H1 (cell line): ENCODE measurements at regions not wholly inside any gene's neighbourhood (a gene's known extent, or its start where the extent isn't known, plus 50 kb on each side); places are given as distances from the start of the nearest gene placed in this dataset.

Experiments used
- CTCF ChIA-PET: fragments of 300-600 bp; sonication (Branson Sonifier 250); formaldehyde crosslinking; loops from one replicate; lab custom pipeline; 2021; ENCODE audit not compliant: partially characterized antibody; lab: Charles Lee
- POLR2A ChIA-PET: fragments of 300-600 bp; sonication (Branson Sonifier 250); formaldehyde crosslinking; loops from one replicate; lab custom pipeline; 2021; ENCODE audit warnings: inconsistent platforms; ENCODE audit not compliant: partially characterized antibody; lab: Charles Lee
- DNase-seq, 2 experiments: peaks; one replicate each; pipeline versions ENCODE4 v3.0.0 to v3.0.0-alpha.2; 2010 to 2022; ENCODE audit warnings: low spot score in 2 of 2, low read depth in 1 of 2, mixed read lengths in 1 of 2
- FAIRE-seq: peaks from 2 replicates; lab custom pipeline; 2011; peaks lifted over from hg19 to GRCh38; lab: Jason Lieb, UNC
- H2AFZ ChIP-seq: 2 replicates; pipeline ENCODE4 v1.8.1; 2012; ENCODE audit warnings: low read length, inconsistent platforms
- H2AK5ac ChIP-seq: 2 replicates; pipeline ENCODE4 v1.6.1; 2013; ENCODE audit warnings: low read depth, low read length
- H2BK120ac ChIP-seq: replicated peaks from 2 replicates; pipeline ENCODE3; 2013; ENCODE audit warnings: low read depth, low read length, inconsistent platforms
- H2BK12ac ChIP-seq: 2 replicates; pipeline ENCODE4 v1.6.1; 2013; ENCODE audit warnings: low read depth, low read length
- H2BK15ac ChIP-seq: 2 replicates; pipeline ENCODE4 v1.6.1; 2013; ENCODE audit warnings: low read length
- H2BK20ac ChIP-seq: 2 replicates; pipeline ENCODE4 v1.6.1; 2013; ENCODE audit warnings: low read length
- H2BK5ac ChIP-seq: 2 replicates; pipeline ENCODE4 v1.6.1; 2013; ENCODE audit warnings: low read depth, low read length
- H3K14ac ChIP-seq: 2 replicates; pipeline ENCODE4 v1.6.1; 2013; ENCODE audit warnings: inconsistent platforms; ENCODE audit not compliant: insufficient read length
- H3K18ac ChIP-seq: 2 replicates; pipeline ENCODE4 v1.6.1; 2013; ENCODE audit warnings: low read length; ENCODE audit errors: extremely low read depth
- H3K23ac ChIP-seq: 2 replicates; pipeline ENCODE4 v1.6.1; 2013; ENCODE audit warnings: inconsistent platforms; ENCODE audit not compliant: insufficient read length
- H3K23me2 ChIP-seq: 2 replicates; pipeline ENCODE4 v1.6.1; 2013; ENCODE audit warnings: low read depth, low read length
- H3K27ac ChIP-seq: 2 replicates; pipeline ENCODE4 v1.6.1; 2011; ENCODE audit warnings: low read depth, low read length, inconsistent platforms
- H3K27me3 ChIP-seq, 4 experiments: replicated peaks in 1 of 4; 1 replicate in 1 of 4; 2 replicates in 3 of 4; pipeline versions ENCODE4 v1.6.1 to v1.8.1; 2011 to 2013; ENCODE audit warnings: low read length in 3 of 4, mild to moderate bottlenecking in 3 of 4, inconsistent platforms in 2 of 4, mixed read lengths in 2 of 4, moderate library complexity in 1 of 4; ENCODE audit not compliant: control insufficient read depth in 3 of 4, insufficient read depth in 3 of 4; ENCODE audit errors: extremely low read depth in 1 of 4
- H3K36me3 ChIP-seq, 4 experiments: 2 replicates each; pipeline versions ENCODE4 v1.6.1 to v1.8.1; 2011 to 2013; ENCODE audit warnings: mild to moderate bottlenecking in 4 of 4, low read length in 3 of 4, moderate library complexity in 2 of 4, control low read depth in 1 of 4, inconsistent platforms in 1 of 4; ENCODE audit not compliant: insufficient read depth in 4 of 4, control insufficient read depth in 2 of 4
- H3K4ac ChIP-seq: replicated peaks from 2 replicates; pipeline ENCODE3; 2013; ENCODE audit warnings: low read length, low read depth, mixed read lengths, inconsistent platforms; ENCODE audit not compliant: insufficient read length
- H3K4me1 ChIP-seq, 4 experiments: replicated peaks in 1 of 4; 1 replicate in 1 of 4; 2 replicates in 3 of 4; pipeline versions ENCODE4 v1.6.1 to v1.8.1; 2011 to 2013; ENCODE audit warnings: low read length in 3 of 4, inconsistent platforms in 2 of 4, mixed read lengths in 1 of 4; ENCODE audit not compliant: insufficient read depth in 4 of 4, control insufficient read depth in 3 of 4
- H3K4me2 ChIP-seq, 2 experiments: 2 replicates each; pipeline versions ENCODE4 v1.6.1 to v1.8.1; 2011 to 2013; ENCODE audit warnings: low read depth in 2 of 2, low read length in 2 of 2, control low read depth in 1 of 2, inconsistent platforms in 1 of 2, mild to moderate bottlenecking in 1 of 2; ENCODE audit not compliant: insufficient read depth in 1 of 2
- H3K4me3 ChIP-seq, 4 experiments: fragments of 200-600, 300-600 bp in 1 of 4; sonication (generic), shearing (Covaris generic), sonication (Bioruptor Twin) in 1 of 4; 2 replicates each; pipeline versions ENCODE4 v1.5.1 to v1.8.1; 2011 to 2016; ENCODE audit warnings: low read length in 4 of 4, low read depth in 3 of 4, control low read depth in 2 of 4, inconsistent platforms in 2 of 4, mild to moderate bottlenecking in 2 of 4, mixed read lengths in 1 of 4, moderate library complexity in 1 of 4; ENCODE audit not compliant: insufficient read depth in 2 of 4; ENCODE audit errors: extremely low read depth in 1 of 4
- H3K56ac ChIP-seq: replicated peaks from 2 replicates; pipeline ENCODE3; 2013; ENCODE audit warnings: low read depth, mild to moderate bottlenecking, mixed read lengths, low read length, inconsistent platforms; ENCODE audit not compliant: insufficient read length
- H3K79me1 ChIP-seq: 2 replicates; pipeline ENCODE4 v1.6.1; 2013; ENCODE audit warnings: low read depth, low read length, control low read depth
- H3K79me2 ChIP-seq, 2 experiments: 2 replicates each; pipeline versions ENCODE4 v1.6.1 to v1.8.1; 2012 to 2013; ENCODE audit warnings: low read length in 2 of 2, mild to moderate bottlenecking in 2 of 2, inconsistent platforms in 1 of 2; ENCODE audit not compliant: insufficient read depth in 2 of 2, control insufficient read depth in 1 of 2
- H3K9ac ChIP-seq, 4 experiments: replicated peaks in 1 of 4; 1 replicate in 1 of 4; 2 replicates in 3 of 4; pipeline versions ENCODE4 v1.6.1 to v1.8.1; 2011 to 2013; ENCODE audit warnings: low read depth in 3 of 4, low read length in 3 of 4, control low read depth in 2 of 4, mild to moderate bottlenecking in 2 of 4, moderate library complexity in 2 of 4, inconsistent platforms in 1 of 4; ENCODE audit errors: extremely low read depth in 1 of 4
- H3K9me3 ChIP-seq, 2 experiments: 2 replicates each; pipeline versions ENCODE4 v1.6.1 to v1.8.1; 2012 to 2013; ENCODE audit warnings: mild to moderate bottlenecking in 2 of 2, moderate library complexity in 2 of 2, control low read depth in 1 of 2, inconsistent platforms in 1 of 2, low read depth in 1 of 2, low read length in 1 of 2, mixed read lengths in 1 of 2; ENCODE audit not compliant: insufficient read depth in 2 of 2
- H4K20me1 ChIP-seq, 2 experiments: replicated peaks in 1 of 2; 2 replicates each; pipeline versions ENCODE3 to v1.8.1; 2011 to 2013; ENCODE audit warnings: inconsistent platforms in 2 of 2, low read length in 2 of 2, mild to moderate bottlenecking in 1 of 2; ENCODE audit not compliant: insufficient read depth in 2 of 2, control insufficient read depth in 1 of 2
- H4K5ac ChIP-seq: 2 replicates; pipeline ENCODE4 v1.6.1; 2013; ENCODE audit warnings: low read length, low read depth, mixed read lengths, inconsistent platforms; ENCODE audit not compliant: insufficient read length
- H4K8ac ChIP-seq: 2 replicates; pipeline ENCODE4 v1.8.0; 2013; ENCODE audit warnings: mild to moderate bottlenecking, moderate library complexity, low read length, inconsistent platforms; ENCODE audit not compliant: insufficient read depth; ENCODE audit errors: extremely low read depth
- H4K91ac ChIP-seq: replicated peaks from 2 replicates; pipeline ENCODE3; 2013; ENCODE audit warnings: low read length, mixed read lengths, inconsistent platforms; ENCODE audit not compliant: insufficient read length
- TEAD4 ChIP-seq: IDR thresholded peaks from 2 replicates; pipeline ENCODE4 v1.6.1; 2012; ENCODE audit warnings: low read depth, low read length, inconsistent platforms, mixed read lengths
- WGBS, 2 experiments: shearing (Covaris generic) in 1 of 2; methylation state at CpG; one replicate each; pipeline versions ENCODE4 v1.1.6 to v1.1.7; 2013 to 2015; ENCODE audit warnings: low lambda C conversion rate in 2 of 2, mixed read lengths in 2 of 2, inconsistent platforms in 1 of 2, low coverage in 1 of 2, missing lambda C conversion rate in 1 of 2; ENCODE audit not compliant: insufficient replicate concordance in 2 of 2, insufficient coverage in 1 of 2, insufficient read length in 1 of 2; ENCODE audit errors: extremely low coverage in 1 of 2, missing lambda C conversion rate in 1 of 2; 5-methylcytosine and 5-hydroxymethylcytosine counted together
- TF ChIP-seq, protein P1 (sequence below): IDR thresholded peaks from 2 replicates; pipeline ENCODE4 v1.6.1; 2012; ENCODE audit warnings: inconsistent platforms
- TF ChIP-seq, protein P2 (sequence below): IDR thresholded peaks from 2 replicates; pipeline ENCODE4 v1.6.1; 2012; ENCODE audit warnings: inconsistent platforms

DNA sequence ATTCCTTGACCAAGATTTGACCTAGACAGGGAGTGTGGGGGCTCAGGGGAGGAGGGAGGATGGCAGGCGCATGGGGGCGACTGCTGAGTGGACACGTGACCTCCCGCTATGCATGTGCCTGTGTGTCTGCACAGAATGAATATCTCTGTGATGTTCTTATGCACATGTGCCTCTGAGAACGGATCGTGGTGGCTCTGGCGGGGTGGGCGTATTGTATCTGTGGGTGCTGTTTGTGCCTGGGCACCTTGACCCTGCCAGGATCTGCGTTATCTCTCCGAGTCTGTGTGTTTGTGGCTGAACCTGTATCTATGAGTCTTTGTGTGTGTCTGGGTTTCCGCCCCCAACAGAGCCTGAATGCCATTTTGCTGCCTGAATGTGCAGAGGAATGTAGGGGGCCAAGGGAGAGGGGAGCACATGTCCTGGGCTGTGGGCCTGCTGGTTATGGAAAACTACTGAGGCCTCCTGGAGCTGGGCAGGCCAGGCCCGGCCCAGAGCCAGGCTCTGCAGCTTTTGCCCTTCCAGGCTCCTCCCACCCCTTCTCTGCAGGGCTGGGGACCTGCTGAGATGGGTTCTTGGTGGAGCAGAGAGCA is 102.5 kb downstream of the EBNA1BP2 start:
- Histone ChIP-seq H2BK15ac (peak overlapping the region; percentile 97), H3K23me2 (no peaks in the 10 kb centered on the region; the same call in 1 of the 2 replicates), H3K23ac (no peak overlapping the region), H3K18ac (peak overlapping the region; percentile 97), H3K79me1 (no peaks in the 10 kb centered on the region), H3K9ac (no peak overlapping the region; a peak in 1 of 7 replicates), H4K8ac (no peak overlapping the region), H2BK12ac (peak overlapping the region; percentile 100), H4K5ac (peak overlapping the region; percentile 1), H2AK5ac (peak overlapping the region; percentile 90), H3K56ac (no peak overlapping the region), H3K27me3 (peaks cover 0 to 4% (median 2%) of the 10 kb centered on the region in 4 experiments; a peak in 5 of 7 replicates), H3K36me3 (no peaks in the 10 kb centered on the region), H3K9me3 (no peaks in the 10 kb centered on the region), H3K79me2 (no peaks in the 10 kb centered on the region), H2BK120ac (peak overlapping the region; percentile 60), H3K4me1 (peaks cover 0 to 27% (median 19%) of the 10 kb centered on the region in 4 experiments; a peak in 6 of 7 replicates), H3K4me3 (no peak overlapping the region), H3K14ac (no peak overlapping the region), H4K91ac (peak overlapping the region; percentile 94), H3K27ac (no peak overlapping the region), H2BK20ac (peak overlapping the region; percentile 98), H4K20me1 (no peaks in the 10 kb centered on the region), H3K4me2 (0 out of 4 replicates have a peak overlapping the region, but pooled peaks of 1 of the 2 experiments have one; percentile 3), H3K4ac (peak overlapping the region; percentile 95), H2BK5ac (peak overlapping the region; percentile 87; the same call in 1 of the 2 replicates), H2AFZ (no peak overlapping the region)
- 85% methylated on average over 8 of the region's 12 CpGs; no CpG with 5 or more reads in 1 of the 2 experiments for WGBS, 2 experiments
- FAIRE-seq: no peak
- DNase-seq: no peak
- ChIA-PET POLR2A (interaction anchor here (0.7 to 1.9 kb wide), 5 partner anchors 61 to 224 kb away, joined by 3 to 11 read pairs (median 4); partner anchors contain the start of genes SLC2A1 and ZNF691), CTCF (interaction anchor here (2.1 to 12.1 kb wide), 4 partner anchors 137 to 292 kb away, joined by 8 to 353 read pairs (median 110); no protein-coding TSS in a partner anchor)
- peak; percentile 68 for TF ChIP-seq TEAD4
- TF ChIP-seq, protein P1, sequence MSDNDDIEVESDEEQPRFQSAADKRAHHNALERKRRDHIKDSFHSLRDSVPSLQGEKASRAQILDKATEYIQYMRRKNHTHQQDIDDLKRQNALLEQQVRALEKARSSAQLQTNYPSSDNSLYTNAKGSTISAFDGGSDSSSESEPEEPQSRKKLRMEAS: peak; percentile 64
- TF ChIP-seq, protein P2, sequence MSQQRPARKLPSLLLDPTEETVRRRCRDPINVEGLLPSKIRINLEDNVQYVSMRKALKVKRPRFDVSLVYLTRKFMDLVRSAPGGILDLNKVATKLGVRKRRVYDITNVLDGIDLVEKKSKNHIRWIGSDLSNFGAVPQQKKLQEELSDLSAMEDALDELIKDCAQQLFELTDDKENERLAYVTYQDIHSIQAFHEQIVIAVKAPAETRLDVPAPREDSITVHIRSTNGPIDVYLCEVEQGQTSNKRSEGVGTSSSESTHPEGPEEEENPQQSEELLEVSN: no peak
